ENCODE measurements at regions not wholly inside any gene's neighbourhood (a gene's known extent, or its start where the extent isn't known, plus 50 kb on each side); places are given as distances from the start of the nearest gene placed in this dataset.

- DNase-seq, result no peak
Measured at GRCh38 chr13:67303661-67304333, 73.7 kb upstream of the PCDH9 start.

- no peak for DNase-seq
Measured at GRCh38 chr13:67299751-67300150, 69.6 kb upstream of the PCDH9 start.

GRCh38 chr13:67299072-67299635 lies 69.0 kb upstream of the PCDH9 start:
- DNase-seq, result no peak

- DNase-seq, result no peak
Measured at GRCh38 chr13:67298297-67298696, 68.2 kb upstream of the PCDH9 start.

GRCh38 chr13:67296511-67296910 lies 66.4 kb upstream of the PCDH9 start:
- DNase-seq, result no peak

- no peak for DNase-seq
Measured at GRCh38 chr13:67292886-67293285, 62.8 kb upstream of the PCDH9 start.

- DNase-seq, result no peak
Measured at GRCh38 chr13:67285611-67286010, 55.5 kb upstream of the PCDH9 start.

- no peak for DNase-seq
Measured at GRCh38 chr13:67283637-67284036, 53.5 kb upstream of the PCDH9 start.

- no peak for DNase-seq
Measured at GRCh38 chr13:67281466-67281865, 51.3 kb upstream of the PCDH9 start.

Measured in NCI-H2029 (cell line).